ENCODE measurements at regions not wholly inside any gene's neighbourhood (a gene's known extent, or its start where the extent isn't known, plus 50 kb on each side); places are given as distances from the start of the nearest gene placed in this dataset.

- TF ChIP-seq CTCF (conservative IDR thresholded peaks at IDR 0.05; ENCODE audit: low read length) (no peak), EZH2phosphoT487 (IDR thresholded peaks at IDR 0.05; ENCODE audit: borderline replicate concordance) (no peak)
Measured at GRCh38 chr21:18049461-18049860, 195.2 kb upstream of the CHODL start.

All from Loucy (cell line).